Muscle layer of duodenum (tissue), 2 donors: ENCODE measurements at regions not wholly inside any gene's neighbourhood (a gene's known extent, or its start where the extent isn't known, plus 50 kb on each side); places are given as distances from the start of the nearest gene placed in this dataset.

Experiments
- H3K27ac ChIP-seq: one replicate; pipeline ENCODE4 v1.7.0; 2013; ENCODE audit warnings: mild to moderate bottlenecking, low read length
- H3K27me3 ChIP-seq: one replicate; pipeline ENCODE4 v1.7.0; 2013; ENCODE audit warnings: low read depth, mild to moderate bottlenecking, control low read depth, low read length
- H3K36me3 ChIP-seq, 2 donors: one replicate each; pipeline ENCODE4 v1.7.0; 2013; ENCODE audit warnings: low read length in 2 of 2, control low read depth in 1 of 2, mild to moderate bottlenecking in 1 of 2; ENCODE audit not compliant: insufficient read depth in 2 of 2, control insufficient read depth in 1 of 2
- H3K4me1 ChIP-seq, 2 donors: one replicate each; pipeline ENCODE4 v1.7.0; 2013; ENCODE audit warnings: low read length in 2 of 2, mild to moderate bottlenecking in 2 of 2, control low read depth in 1 of 2, moderate library complexity in 1 of 2; ENCODE audit not compliant: insufficient read depth in 2 of 2, control insufficient read depth in 1 of 2
- H3K4me3 ChIP-seq, 2 donors: one replicate each; pipeline ENCODE4 v1.7.0; 2013; ENCODE audit warnings: low read length in 2 of 2, low read depth in 1 of 2, mild to moderate bottlenecking in 1 of 2
- H3K9me3 ChIP-seq, 2 donors: one replicate each; pipeline ENCODE4 v1.7.0; 2013; ENCODE audit warnings: low read length in 2 of 2, control low read depth in 1 of 2, mild to moderate bottlenecking in 1 of 2; ENCODE audit not compliant: control insufficient read depth in 1 of 2
- donor health status: healthy.

- H3K27ac ChIP-seq: no peak overlapping the region
- no peaks in the 10 kb centered on the region for H3K36me3 ChIP-seq
- H3K4me3 ChIP-seq: no peak overlapping the region
- H3K4me1 ChIP-seq: no peaks in the 10 kb centered on the region
- no peaks in the 10 kb centered on the region for H3K9me3 ChIP-seq
- H3K27me3 ChIP-seq: no peaks in the 10 kb centered on the region
These were observed 514.6 kb upstream of the CNTN3 start for GRCh38 chr3:75129101-75129500.

GRCh38 chr3:75136100-75136897, 521.8 kb upstream of the CNTN3 start:
- H3K4me3 ChIP-seq: no peak overlapping the region
- no peaks in the 10 kb centered on the region for H3K36me3 ChIP-seq
- no peaks in the 10 kb centered on the region for H3K27me3 ChIP-seq
- no peak overlapping the region for H3K27ac ChIP-seq
- H3K9me3 ChIP-seq: peaks cover 0 to 16% of the 10 kb centered on the region in 2 donors
- H3K4me1 ChIP-seq: no peaks in the 10 kb centered on the region

- no peaks in the 10 kb centered on the region for H3K27me3 ChIP-seq
- no peaks in the 10 kb centered on the region for H3K4me1 ChIP-seq
- no peak overlapping the region for H3K4me3 ChIP-seq
- H3K27ac ChIP-seq: no peak overlapping the region
- H3K36me3 ChIP-seq: no peaks in the 10 kb centered on the region
- peaks cover 0 to 16% of the 10 kb centered on the region in 2 donors for H3K9me3 ChIP-seq
These were observed 523.9 kb upstream of the CNTN3 start for GRCh38 chr3:75138345-75138744.

DNA sequence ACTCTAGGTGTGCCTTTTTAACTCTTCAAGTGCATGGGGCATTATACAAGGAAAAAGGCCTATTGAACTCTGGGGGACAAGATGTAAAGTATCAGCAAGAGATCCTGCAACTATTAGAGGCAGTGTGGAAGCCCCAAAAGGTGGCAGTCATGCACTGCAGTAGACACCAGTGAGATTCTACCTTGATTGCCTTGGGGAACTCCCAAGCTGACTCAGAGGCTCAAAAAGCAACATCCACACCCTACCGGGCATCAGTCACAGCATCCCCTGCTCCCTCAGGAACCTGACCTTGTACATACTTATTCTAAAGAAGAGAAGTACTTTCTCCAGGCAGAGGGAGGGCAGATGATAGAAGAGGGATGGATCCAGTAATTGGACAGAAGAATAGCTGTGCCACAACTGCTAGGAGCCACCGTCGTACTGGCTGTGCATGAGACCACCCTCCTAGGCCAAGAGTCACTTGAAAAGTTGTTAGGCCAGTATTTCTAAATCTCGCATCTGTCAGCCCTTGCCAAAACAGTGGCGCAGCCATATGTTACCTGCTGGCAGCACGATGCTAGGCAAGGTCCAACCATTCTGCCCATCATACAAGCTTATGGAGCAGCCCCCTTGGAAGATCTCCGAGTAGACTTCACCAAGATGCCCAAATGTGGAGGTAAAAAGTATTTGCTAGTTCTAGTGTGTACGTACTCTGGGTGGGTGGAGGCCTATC, 523.1 kb upstream of the FRG2C start:
- Histone ChIP-seq H3K4me3 (no peak overlapping the region), H3K9me3 (peaks cover 0 to 12% of the 10 kb centered on the region in 2 donors), H3K27me3 (no peaks in the 10 kb centered on the region), H3K27ac (no peak overlapping the region), H3K36me3 (no peaks in the 10 kb centered on the region), H3K4me1 (no peaks in the 10 kb centered on the region)

GRCh38 chr3:75144406-75144805, 519.7 kb upstream of the FRG2C start:
- H3K9me3 ChIP-seq: peaks cover 0 to 4% of the 10 kb centered on the region in 2 donors
- no peaks in the 10 kb centered on the region for H3K36me3 ChIP-seq
- H3K4me3 ChIP-seq: no peak overlapping the region
- no peaks in the 10 kb centered on the region for H3K27me3 ChIP-seq
- H3K4me1 ChIP-seq: no peaks in the 10 kb centered on the region
- no peak overlapping the region for H3K27ac ChIP-seq

DNA sequence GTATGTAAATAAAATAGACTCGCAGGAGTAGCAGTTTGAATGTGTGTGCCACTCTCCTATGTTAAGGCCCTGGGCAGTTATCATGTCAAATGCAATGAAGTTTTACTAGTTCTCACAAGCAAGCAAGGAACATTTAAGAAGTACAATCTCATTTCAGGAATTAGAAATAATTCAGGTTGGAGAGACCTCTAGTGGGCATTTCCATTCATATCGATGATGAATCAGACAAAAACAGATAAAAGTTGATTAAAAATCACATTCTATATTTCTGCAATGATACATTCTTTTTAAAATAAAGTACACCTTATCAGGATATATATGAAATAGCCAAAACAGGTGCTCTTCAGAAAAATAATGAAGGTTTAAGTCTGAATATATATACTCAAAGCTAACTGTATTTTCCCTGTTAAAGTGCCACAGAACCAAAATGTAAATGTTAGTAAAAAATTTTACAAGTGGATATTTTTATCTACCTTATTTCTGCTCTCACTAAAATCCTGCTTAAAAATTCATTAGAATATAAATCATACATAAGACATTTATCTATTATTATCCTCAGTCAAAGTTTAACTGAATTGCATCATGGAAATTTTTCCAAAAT, 492.4 kb upstream of the FRG2C start:
- Histone ChIP-seq H3K4me3 (no peak overlapping the region), H3K4me1 (no peaks in the 10 kb centered on the region), H3K36me3 (no peaks in the 10 kb centered on the region), H3K27me3 (no peaks in the 10 kb centered on the region), H3K9me3 (no peaks in the 10 kb centered on the region), H3K27ac (no peak overlapping the region)

DNA sequence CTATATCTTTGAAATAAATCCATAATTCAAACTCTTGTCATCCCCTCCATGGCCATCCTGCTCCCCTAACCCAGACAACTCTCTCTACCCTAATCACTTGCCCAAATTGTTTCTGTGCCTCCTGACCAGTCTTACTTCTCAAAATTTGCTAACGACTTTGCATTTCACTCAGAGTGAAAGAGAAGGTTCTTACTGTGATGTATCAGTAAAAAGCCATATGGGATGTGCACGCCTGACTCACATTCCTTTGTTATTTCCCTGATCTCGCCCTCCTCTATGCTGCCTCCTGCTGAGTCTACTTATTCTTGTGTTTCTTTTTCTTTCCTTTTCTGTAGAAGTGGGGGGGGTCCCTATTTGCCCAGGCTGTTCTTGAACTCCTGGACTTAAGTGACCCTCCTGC, 487.2 kb upstream of the FRG2C start:
- Histone ChIP-seq H3K27ac (no peak overlapping the region), H3K4me1 (no peaks in the 10 kb centered on the region), H3K27me3 (no peaks in the 10 kb centered on the region), H3K36me3 (no peaks in the 10 kb centered on the region), H3K9me3 (no peaks in the 10 kb centered on the region), H3K4me3 (no peak overlapping the region)

DNA sequence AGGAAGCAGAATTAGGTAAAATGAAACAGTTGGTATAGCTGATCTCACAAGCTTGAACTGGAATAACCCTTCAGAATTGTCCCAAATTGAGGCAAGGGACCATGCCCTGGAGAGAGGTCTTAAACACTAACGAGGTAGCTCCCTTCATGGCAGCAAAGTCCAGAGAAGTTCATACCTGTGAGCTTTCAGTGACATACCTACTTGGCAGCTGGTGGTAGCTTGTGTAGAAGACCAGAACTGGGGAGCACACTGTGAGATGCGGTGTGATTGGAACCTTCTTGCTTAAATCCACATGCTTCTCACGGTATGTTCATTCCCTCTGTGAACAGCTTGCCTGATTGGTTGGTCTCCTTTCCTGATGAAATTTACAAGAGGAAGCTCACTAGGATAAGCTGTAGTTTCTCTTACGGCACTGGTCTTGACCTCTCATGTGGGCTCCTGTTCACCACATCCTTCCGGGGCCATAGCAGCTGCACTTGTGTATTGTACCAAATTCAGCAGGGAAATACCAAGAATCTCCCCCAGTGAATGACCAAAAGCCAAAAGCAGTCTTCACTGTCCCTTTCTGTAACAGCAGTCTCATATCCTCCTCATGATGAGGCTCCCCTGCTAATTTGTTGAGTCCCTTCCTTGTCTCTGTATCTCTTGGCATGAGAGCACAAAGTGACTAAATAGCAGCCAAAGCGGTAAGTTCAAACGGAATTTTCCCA, 483.7 kb upstream of the FRG2C start:
- Histone ChIP-seq H3K36me3 (no peaks in the 10 kb centered on the region), H3K9me3 (peaks cover 0 to 2% of the 10 kb centered on the region in 2 donors), H3K4me1 (no peaks in the 10 kb centered on the region), H3K4me3 (no peak overlapping the region), H3K27ac (no peak overlapping the region), H3K27me3 (no peaks in the 10 kb centered on the region)

GRCh38 chr3:75180945-75181298, 483.2 kb upstream of the FRG2C start:
- no peaks in the 10 kb centered on the region for H3K36me3 ChIP-seq

GRCh38 chr3:75188962-75189361, 475.2 kb upstream of the FRG2C start:
- H3K27ac ChIP-seq: no peak overlapping the region
- H3K4me3 ChIP-seq: no peak overlapping the region
- H3K4me1 ChIP-seq: no peaks in the 10 kb centered on the region
- no peaks in the 10 kb centered on the region for H3K9me3 ChIP-seq
- no peaks in the 10 kb centered on the region for H3K27me3 ChIP-seq
- H3K36me3 ChIP-seq: no peaks in the 10 kb centered on the region

More at GRCh38 chr3:75180945-75181298, 483.2 kb upstream of the FRG2C start:
- H3K4me3 ChIP-seq: no peak overlapping the region
- no peaks in the 10 kb centered on the region for H3K27me3 ChIP-seq
- H3K4me1 ChIP-seq: no peaks in the 10 kb centered on the region
- H3K27ac ChIP-seq: no peak overlapping the region
- peaks cover 0 to 2% of the 10 kb centered on the region in 2 donors for H3K9me3 ChIP-seq

DNA sequence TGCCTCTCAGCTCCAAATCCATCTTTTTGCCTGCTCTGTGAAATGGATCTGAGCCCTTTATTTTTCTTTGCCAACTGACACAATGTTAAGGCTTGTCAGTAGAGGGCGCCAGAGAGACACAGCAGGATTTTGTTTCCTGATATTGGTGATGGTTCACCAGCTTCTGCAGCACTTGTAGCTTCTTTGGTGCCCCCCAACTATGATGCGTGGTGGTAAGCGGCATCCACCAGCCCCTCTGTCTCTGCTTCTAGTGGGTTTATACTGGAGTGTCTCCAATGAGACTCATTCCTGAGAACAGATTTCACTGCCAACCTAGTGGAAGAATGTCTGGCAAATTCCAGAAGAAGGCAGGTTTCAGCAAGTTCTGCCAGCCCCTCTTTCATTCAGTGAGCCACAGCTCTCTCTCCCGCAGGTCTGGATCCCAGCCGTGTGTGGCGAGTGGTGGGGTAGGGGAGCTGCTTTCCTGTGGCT, 471.9 kb upstream of the FRG2C start:
- no peak overlapping the region for H3K4me3 ChIP-seq
- no peaks in the 10 kb centered on the region for H3K36me3 ChIP-seq
- H3K9me3 ChIP-seq: no peaks in the 10 kb centered on the region
- H3K4me1 ChIP-seq: no peaks in the 10 kb centered on the region
- H3K27ac ChIP-seq: no peak overlapping the region
- H3K27me3 ChIP-seq: no peaks in the 10 kb centered on the region
